ENCODE measurements at regions not wholly inside any gene's neighbourhood (a gene's known extent, or its start where the extent isn't known, plus 50 kb on each side); places are given as distances from the start of the nearest gene placed in this dataset.
"Not testable (repeated sequence)": the region's sequence is repeated elsewhere in the genome, so short reads cannot be mapped to it uniquely, and the experiment has no call there.

DNA sequence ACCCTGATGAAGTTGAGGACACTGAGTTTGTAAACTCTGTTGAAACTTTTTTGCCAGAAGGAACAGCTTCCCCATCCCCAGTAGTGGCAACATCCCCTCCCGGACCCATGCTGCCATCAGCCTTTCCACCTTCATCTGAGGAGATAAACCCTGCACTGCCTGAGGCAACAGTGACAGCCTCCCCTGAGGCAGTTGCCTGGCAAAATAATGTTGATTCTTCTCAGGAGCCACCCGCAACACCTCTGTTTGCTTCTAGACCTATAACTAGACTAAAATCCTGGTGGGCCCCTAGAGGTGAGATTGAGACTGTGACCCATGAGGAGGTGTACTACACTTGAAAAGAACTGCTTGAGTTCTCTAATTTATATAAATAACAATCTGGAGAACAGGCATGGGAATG is 597.6 kb upstream of the NR3C2 start:
- not testable (repeated sequence) for DNase-seq (ENCODE audit: low read depth)

DNA sequence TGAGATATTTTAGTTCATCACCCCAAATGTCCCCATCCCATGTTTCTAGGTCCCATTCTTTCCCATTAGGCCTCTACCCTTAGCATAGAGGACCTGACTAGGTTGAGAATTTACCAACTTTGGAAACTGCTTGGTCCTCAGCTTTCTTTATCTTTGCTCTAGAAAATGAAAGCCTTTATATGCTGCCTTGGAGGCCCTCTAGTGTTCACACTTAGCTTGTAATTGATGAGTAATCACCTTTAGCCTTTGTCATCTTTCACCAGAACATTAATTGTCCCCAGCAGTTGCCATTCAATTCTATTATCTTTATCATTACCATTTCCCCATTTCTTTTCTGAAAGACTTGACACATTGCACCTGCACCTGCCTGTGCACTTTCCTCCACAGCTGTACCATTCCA is 589.2 kb upstream of the NR3C2 start:
- DNase-seq (ENCODE audit: low read depth) = peak; percentile 31

DNA sequence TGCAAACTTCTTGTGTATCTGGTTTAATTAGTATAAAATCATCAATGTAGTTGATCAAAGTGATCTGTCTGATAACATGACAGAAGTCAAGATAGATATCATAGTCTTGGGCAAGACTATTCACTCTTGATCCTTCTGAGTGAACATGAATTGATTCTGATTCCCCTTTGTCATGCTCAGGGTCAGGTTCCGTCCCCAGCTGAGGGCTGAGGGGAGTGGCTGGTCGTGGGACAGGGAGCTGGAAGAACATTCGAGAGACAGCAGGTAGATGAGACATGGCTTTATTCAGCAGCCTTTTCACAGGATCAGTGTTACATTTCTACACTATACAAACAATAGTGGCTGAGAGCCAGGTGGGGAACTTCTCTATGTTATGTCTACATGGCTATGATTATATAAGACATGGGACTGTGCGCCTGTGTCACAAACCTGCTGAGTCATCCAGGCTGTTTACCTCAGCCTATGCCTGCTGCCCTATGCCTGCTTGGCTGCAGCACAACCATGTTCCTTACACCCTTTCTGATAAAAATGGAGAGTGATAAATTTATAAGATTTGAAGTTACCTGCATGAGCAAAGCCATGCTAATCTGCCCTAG is 586.9 kb upstream of the NR3C2 start:
- no peak for DNase-seq (ENCODE audit: low read depth)

DNA sequence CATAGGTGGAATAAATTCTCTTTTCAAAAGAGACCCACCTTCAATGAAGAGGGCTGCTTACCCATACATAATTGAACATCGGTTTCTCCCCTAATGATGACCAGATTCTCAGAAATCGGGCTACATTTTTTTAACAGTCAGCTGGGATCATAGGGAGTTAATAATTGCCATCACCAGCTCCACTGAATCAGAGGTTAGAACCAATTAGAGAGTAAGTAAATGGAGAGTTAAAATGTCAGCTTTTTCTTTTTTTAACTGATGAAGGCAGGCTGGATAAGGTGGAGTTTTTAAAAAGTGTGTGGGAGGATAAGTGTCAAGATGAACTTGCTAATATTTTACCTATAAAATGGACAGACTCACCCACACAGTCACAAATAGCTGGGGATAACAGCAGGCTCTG is 584.5 kb upstream of the NR3C2 start:
- no peak for DNase-seq (ENCODE audit: low read depth)

DNA sequence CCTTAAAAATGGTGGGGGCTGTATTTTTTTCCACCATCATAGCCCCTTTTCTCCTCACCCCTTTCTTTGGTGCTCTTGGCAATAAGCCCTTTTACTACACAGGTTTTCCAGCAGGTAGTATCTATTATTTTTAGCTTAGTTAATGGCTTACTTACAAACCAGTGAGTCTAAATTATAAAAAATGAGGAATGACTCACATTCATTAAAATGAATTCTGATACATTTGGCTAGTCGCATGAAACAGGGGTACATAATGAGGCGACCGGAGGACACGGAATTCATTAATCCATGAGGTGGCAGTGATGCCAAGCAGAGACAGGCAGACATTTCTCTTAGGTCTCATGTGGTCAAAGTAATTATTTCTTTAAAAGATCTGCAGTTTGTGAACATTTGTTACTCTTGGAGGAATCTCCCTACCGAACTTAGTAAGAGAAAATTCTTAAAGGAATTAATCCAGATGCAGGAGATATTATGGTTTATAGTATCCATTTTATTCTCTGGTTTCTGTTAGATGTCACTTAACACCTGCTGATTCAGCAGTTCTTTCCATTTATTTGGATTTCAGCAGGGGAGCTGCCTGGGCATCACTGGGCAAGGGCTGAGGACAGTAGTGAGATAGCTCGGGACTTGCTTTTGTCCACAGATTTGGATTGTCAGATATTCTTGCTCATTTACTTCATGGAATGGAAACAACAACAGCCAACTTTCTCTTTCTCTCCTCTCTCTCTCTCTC is 575.0 kb upstream of the NR3C2 start:
- no peak for DNase-seq (ENCODE audit: low read depth)

DNA sequence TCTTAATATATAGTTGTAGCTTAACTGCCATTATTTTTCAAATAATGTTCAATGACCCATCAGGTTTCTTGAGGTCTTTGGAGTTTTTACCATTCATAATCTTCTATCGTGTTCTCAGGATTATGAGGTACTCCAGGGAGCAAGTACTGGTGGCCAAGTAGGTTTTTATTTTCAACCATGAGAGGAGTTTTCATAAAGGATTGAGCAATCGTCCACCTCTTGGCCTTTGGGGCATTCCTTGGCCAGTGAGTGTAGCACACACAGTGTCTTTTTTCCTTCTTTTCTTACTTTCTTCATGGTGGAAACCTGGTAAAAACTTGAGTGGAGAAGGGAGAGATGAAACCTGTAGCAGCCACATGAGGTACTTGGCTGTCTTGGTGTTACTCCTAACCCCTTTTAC is 567.0 kb upstream of the NR3C2 start:
- no peak for DNase-seq (ENCODE audit: low read depth)

DNA sequence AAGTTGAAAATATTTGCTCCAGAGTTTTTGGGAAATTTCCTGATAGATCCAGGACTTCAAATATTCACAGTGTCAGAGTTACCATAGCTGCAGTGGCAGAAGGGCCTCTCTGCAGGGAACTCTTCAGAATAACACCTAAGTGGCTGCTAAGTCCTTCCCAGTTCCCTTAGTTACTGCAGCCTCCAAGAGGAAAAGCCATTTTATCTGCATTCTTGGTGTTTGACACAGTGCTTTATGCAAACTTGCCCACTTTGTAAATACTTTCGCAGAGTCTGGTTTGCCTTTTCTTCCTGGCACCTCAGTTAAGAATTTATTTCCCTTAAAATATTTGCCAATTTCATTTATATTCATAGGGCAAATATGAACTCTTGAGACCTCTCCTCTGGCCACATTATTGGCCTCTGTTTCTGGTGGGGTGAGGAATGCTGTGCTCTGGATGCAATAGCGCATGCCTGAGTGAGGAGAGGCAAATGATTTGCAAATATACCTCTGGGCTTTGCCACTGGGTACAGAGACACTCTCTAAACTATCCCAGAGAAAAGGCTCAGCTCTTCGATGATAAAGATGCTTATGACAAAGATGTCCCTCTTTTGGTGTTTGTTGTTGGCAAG is 566.3 kb upstream of the NR3C2 start:
- no peak for DNase-seq (ENCODE audit: low read depth)

DNA sequence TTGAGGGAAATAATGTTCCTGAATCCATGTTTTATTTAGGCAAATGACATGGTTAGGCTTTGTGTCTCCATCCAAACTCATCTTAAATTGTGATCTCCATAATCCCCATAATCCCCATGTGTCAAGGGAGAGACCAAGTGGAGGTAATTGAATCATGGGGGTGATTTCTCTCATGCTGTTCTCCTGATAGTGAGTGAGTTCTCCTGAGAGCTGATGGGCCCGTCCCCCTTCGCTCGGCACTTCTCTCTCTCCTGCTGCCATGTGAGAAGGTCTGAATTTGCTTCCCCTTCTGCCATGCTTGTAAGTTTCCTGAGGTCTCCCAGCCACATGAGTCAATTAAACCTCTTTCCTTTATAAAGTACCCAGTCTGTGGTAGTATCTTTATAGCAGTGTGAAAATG is 563.0 kb upstream of the NR3C2 start:
- DNase-seq (ENCODE audit: low read depth) = no peak

DNA sequence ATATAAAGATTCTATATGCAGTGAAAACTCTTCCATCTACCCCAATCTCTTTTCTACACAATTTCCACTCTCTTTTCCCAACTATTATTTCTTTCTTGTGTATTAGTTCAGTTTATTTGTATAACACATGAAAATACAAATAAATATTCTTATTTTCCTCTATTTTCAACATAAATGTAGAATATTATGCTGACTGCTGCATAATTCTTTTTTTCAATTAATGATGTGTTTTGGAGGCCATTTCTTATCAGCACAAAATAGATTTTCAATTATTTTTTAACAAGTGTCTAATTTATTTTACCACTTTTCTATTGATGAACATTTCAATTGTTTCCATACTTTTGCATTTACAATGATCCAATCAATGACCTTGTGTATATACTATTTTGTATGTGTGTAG is 557.7 kb upstream of the NR3C2 start:
- DNase-seq (ENCODE audit: low read depth) = no peak

DNA sequence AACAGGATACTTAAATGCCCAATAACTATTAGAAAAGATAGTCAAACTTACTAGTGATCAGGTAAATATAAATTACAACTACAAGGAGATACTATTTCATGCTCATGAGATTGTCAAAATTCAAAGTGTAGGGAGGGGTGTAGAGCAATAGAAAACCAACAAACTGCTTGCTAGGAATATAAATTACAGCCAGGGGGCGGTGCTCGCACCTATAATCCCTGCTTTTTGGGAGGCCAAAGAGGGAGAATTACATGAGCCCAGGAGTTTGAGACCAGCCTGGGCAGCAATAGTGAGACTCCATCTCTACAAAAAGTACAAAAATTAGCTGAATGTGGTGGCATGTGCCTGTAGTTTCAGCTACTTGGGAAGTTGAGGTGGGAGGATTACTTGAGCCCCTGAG is 556.5 kb upstream of the NR3C2 start:
- DNase-seq (ENCODE audit: low read depth) = no peak

DNA sequence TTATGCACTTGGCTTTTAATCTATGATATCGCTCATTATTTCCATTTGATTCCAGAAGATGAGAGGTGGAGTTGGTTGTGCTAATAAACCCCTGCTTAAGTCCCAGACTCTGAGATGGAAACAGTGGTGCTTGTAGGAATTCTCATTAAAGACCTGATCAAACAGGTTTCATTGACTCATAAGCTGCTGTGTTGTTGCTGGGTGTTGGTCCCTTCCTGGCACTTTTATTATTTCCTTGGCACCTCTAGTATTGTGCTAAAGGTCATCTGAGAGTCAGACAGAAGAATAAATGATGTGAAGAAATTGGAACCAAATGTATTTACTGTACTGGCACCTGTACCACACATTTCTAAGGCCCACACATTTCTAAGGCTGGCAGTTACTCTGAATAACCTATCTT is 544.7 kb upstream of the NR3C2 start:
- DNase-seq (ENCODE audit: low read depth) = no peak

DNA sequence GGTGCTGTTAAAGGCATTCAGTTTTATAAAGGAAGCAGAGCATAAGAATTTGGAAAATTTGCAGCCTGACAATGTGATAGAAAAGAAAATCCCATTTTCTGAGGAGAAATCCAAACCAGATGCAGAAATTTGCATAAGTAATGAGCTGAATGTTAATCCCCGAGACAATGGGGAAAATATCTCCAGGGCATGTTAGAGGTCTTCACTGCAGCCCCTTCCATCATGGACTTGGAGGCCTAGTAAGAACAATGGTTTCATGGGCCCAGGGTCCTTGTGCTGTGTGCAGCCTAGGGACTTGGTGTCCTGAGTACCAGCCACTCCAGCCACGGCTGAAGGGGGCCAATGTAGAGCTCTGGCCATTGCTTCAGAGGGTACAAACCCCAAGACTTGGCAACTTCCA is 542.7 kb upstream of the NR3C2 start:
- DNase-seq (ENCODE audit: low read depth) = no peak

DNA sequence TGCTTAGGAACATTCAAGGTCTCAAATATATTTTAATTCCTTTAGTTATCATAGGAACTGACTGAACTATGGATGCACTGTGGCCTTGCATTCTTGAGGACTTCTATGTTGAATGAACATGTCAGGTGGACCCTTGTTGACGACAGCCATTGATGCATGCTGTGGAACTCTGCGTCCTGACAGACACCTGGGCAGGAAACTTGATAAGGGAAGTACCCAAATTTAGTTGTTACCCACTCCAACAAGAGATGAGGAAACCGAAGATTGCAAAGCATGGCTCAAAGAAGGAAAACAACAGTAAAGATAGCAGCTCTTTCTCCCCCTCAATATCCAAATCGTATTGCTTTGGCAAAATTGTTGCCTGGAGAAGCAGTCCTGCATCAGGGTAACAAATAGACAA is 540.0 kb upstream of the NR3C2 start:
- DNase-seq (ENCODE audit: low read depth) = no peak

DNA sequence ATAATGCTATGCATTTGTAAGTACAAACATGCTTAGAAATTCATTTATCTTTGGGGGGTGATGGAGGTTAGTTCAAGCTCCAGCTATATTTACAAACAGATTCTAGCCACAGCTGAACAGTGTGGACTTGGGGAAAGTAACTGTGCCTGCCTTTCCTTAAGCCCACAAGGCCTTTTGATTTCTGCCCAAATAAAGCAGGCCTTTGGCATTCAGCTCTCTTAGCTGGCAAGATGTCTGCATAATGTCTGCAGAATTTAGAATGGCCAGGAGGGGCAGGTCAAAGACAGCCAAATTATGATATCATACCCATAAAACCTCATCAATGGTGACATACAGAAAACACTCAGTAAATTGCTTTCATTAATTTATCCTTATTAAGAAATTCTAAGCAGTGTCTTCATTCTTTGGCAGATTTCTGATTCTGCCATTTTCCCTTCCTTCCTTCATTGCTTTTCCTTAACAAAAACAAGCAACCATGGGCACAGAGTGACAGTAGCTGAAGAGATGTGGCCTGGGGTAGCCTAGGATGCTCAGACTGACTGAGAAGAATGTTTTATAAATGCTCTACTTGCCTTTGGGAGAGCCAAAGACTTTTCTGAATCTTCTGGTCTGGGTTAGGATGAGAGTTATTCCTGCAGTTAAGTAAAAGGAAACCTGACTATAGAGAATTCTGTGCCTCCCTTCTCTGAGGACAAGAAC is 538.7 kb upstream of the NR3C2 start:
- peak; percentile 8 for DNase-seq (ENCODE audit: low read depth)

DNA sequence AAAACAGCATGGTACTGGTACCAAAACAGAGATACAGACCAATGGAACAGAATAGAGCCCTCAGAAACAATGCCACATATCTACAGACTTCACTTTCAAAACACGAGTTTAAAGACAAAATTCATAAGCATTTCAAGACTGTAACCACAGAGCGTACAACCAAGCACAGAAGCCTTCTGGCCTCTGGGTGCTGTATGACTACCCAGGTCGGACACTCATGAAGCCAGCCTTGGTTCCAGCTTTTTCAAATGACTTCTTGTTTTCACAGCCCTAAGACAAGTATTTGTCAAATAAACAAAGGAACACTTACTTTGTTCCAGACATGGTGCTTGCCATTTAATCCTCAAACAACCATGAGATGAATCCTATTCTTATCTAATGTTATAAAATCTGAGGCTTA is 536.1 kb upstream of the NR3C2 start:
- DNase-seq (ENCODE audit: low read depth) = no peak

DNA sequence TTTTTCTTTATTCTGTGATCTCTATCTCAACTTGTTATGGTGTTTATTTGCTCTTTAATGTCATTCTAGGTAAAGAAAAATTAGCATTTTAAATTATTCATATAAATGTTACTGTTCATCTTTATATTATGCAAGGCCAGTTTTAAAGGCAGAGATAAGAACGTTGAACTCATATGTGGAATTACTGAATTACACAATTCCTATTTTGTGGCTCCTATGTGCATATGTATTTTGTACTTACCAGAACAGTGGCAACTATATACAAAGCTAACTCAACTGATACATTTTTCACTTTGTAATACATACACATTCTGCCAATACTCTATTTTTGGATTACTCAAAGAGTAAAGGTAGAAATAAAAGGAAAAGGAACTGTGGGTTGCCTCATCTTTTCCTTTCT is 533.2 kb upstream of the NR3C2 start:
- no peak for DNase-seq (ENCODE audit: low read depth)

DNA sequence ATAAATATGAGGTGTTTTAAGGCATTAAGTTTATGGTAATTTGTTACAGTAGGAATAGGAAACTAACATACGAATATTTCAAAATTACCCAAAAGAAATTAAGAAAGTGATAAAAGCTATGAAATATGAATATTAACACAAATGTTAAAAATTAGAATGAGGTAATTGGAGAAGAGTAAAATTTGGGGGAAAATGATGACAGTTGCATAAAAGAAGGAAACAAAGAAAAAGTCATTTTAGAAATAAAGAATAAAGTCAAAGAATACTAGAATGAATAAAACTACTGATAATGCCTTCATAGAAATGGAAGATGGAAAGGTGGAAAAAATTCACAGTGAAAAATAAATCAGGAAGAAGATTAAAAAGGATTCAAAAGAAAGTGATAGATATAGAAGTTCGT is 522.9 kb upstream of the NR3C2 start:
- no peak for DNase-seq (ENCODE audit: low read depth)

DNA sequence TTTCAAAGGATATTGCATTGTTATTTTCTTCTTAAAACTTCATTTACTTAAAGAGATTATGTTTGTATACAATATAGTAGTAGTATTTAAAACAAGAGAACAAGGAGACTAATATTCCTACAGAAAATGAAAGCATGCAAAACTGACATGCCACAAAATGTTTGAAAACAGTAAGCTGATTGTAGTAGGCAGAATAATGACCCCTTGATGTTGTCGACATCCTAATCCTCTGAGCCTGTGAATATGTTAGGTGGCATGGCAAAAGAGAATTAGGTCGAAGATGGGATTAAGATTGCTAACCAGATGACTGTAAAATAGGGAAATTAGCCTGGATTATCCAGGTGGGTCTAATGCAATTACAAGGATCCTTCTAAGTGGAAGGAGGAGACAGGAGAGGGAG is 522.2 kb upstream of the NR3C2 start:
- DNase-seq (ENCODE audit: low read depth) = no peak

DNA sequence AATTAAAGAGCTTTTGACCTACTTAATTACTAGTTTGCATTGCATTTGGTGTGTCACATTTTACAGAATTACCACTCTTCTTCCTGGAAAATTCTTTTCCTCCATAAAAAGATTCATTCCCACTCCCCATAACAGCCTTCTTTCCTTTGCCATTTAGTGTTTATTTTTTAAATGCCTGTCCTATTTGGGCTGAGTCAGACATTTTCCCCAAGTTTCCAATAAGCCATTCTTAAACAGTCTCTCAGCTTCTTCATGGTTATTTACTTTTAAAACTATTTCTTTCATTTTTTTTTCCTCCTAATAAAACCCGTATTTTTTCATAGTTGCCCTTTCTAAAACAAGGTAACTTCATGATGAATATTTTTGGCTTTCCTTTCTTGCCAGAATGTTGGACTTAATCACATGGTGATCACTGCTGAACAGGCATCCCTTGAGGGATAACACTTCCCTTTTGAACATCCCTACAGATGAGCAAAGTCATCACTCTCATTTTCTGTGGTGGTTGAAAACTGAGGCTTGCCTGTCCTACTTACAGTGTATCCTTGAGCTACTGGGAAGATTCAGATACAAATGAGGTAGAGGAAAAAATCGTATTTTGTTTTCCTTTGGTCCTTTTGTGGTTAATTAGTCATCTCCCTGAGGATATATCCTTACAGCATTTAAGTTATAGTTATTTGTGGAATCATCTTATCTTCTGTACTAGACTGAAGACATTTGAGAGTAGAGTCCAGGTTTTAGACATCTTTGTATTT is 520.5 kb upstream of the NR3C2 start:
- peak; percentile 40 for DNase-seq (ENCODE audit: low read depth)

DNA sequence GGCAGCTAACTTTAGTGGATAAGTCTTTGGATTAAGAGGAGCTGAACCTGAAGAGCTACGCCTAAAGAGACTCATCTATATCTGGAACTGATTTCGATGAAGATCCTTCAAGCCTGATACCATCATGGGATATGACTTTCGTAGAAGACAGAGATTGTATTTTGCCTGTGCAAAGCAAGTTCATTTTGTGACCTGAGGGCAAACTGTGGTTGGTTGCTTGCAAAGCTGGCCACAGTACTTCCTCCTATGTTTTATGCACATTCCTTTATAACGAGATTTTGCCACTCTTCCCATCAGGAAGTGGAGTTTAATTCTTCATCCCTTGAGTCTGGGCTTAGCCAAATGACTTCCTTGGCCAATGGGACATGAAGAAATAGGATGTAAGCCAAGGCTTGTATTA is 519.3 kb upstream of the NR3C2 start:
- no peak for DNase-seq (ENCODE audit: low read depth)

DNA sequence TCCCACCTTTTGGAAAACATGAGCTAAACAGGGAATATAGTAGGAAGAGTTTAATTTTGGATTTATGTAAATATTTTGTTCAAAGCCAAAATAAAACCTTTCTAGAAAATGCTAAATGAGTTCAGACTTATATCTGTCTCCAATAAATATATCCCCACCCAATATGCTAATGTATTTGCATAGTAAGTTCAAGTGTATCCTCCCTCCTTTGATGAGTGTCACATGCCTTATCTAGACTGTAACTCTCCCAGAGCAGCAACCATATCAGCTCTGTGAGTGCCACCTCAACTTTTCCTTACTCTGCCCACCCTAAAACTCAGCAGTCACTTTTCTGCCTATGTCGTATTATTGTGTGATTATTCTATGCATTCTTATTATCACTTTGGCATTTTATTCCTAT is 516.1 kb upstream of the NR3C2 start:
- DNase-seq (ENCODE audit: low read depth) = no peak

DNA sequence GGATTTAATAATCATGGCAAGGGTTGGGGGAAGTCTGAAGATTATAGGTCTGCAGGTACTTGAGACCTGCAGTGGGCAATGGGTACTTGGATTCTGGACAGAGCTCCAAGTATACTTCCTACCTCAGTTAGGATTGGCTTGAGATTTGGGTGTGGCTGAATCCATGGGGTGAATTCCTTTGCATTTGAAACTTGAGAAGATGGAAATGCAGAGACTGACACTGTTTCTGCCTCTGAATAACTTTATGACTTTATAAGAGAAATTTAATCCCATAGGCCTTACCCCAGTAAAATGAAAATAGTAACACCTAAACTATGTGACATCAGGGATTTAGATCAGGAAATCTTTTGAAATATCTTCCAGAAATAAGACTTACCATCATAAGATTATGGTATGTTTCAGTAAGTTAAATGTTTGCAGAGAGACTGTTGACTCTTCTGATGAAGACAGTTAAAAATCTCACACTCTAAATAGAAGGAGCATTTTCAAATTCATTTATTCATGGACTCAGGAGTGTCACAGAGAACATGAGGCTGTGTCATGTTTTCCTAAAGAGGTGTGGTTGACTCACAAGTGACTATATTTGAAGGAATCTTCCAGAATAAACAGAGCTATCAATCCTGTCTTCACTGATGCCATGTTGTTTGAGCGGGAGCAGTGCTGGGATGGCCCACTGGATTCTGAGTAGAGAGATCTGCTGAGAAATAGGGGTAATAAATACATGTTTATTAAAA is 513.5 kb upstream of the NR3C2 start:
- peak; percentile 6 for DNase-seq (ENCODE audit: low read depth)

Measured in stromal cell of bone marrow (primary cell).